Natural killer cell (primary cell): ENCODE measurements at regions not wholly inside any gene's neighbourhood (a gene's known extent, or its start where the extent isn't known, plus 50 kb on each side); places are given as distances from the start of the nearest gene placed in this dataset.
A peak's percentile ranks its signal among the peaks of the same experiment; 100 is the strongest.

ENCODE experiments used
- ATAC-seq, 3 donors: fragments of 150-1000 bp in 2 of 3; fragments of 200-7000 bp in 1 of 3; cut with Tn5 transposase; 1 replicate in 1 of 3; 2 replicates in 2 of 3; pipeline ENCODE4 v1.10.0; 2021; ENCODE audit warnings: mild to moderate bottlenecking in 2 of 3, moderate library complexity in 2 of 3
- DNase-seq, 2 donors: peaks; one replicate each; pipeline versions ENCODE4 v3.0.0 to v3.0.0-alpha.2; 2013 to 2021; ENCODE audit warnings: mixed read lengths in 1 of 2
- H3K27ac ChIP-seq: one replicate; pipeline ENCODE4 v1.5.1; 2013; ENCODE audit warnings: mild to moderate bottlenecking, low read length
- H3K27me3 ChIP-seq: one replicate; pipeline ENCODE4 v1.6.1; 2013; ENCODE audit warnings: low read length; ENCODE audit not compliant: control insufficient read depth, insufficient read depth
- H3K36me3 ChIP-seq: one replicate; pipeline ENCODE4 v1.6.1; 2013; ENCODE audit warnings: low read length; ENCODE audit not compliant: control insufficient read depth, insufficient read depth
- H3K4me1 ChIP-seq: one replicate; pipeline ENCODE4 v1.6.1; 2013; ENCODE audit warnings: low read length; ENCODE audit not compliant: control insufficient read depth, insufficient read depth
- H3K4me3 ChIP-seq: one replicate; pipeline ENCODE4 v1.5.1; 2013; ENCODE audit warnings: low read length
- H3K9me3 ChIP-seq: one replicate; pipeline ENCODE4 v1.6.1; 2013; ENCODE audit warnings: low read length; ENCODE audit not compliant: control insufficient read depth, insufficient read depth
- H3K27ac Mint-ChIP-seq, 2 donors: one replicate each; pipeline ENCODE4 v1.8.0; 2022; ENCODE audit warnings: mild to moderate bottlenecking in 2 of 2, mixed read lengths in 2 of 2, moderate library complexity in 1 of 2
- H3K27me3 Mint-ChIP-seq, 2 donors: one replicate each; pipeline ENCODE4 v1.8.0; 2022; ENCODE audit warnings: low read depth in 2 of 2, mixed read lengths in 2 of 2
- H3K36me3 Mint-ChIP-seq: one replicate; pipeline ENCODE4 v1.8.0; 2022; ENCODE audit warnings: mixed read lengths
- H3K4me1 Mint-ChIP-seq, 2 donors: one replicate each; pipeline ENCODE4 v1.8.0; 2022; ENCODE audit warnings: mixed read lengths in 2 of 2
- H3K4me3 Mint-ChIP-seq: one replicate; pipeline ENCODE4 v1.8.0; 2022; ENCODE audit warnings: mild to moderate bottlenecking, moderate library complexity, mixed read lengths
- H3K9me3 Mint-ChIP-seq, 2 donors: one replicate each; pipeline ENCODE4 v1.8.0; 2022; ENCODE audit warnings: mixed read lengths in 2 of 2
- WGBS: methylation state at CpG from one replicate; pipeline ENCODE4 v1.1.7; 2013; ENCODE audit warnings: missing lambda C conversion rate; ENCODE audit not compliant: insufficient coverage; 5-methylcytosine and 5-hydroxymethylcytosine counted together
- intact Hi-C: fragments of 100-400 bp; cut with micrococcal nuclease; formaldehyde crosslinking; loops from one replicate; pipeline ENCODE4 v1.14.2; 2022
- TF ChIP-seq, protein P1 (sequence below): fragments of 200-600 bp; IDR thresholded peaks from one replicate; pipeline ENCODE4 v1.8.0; 2022; ENCODE audit warnings: antibody characterized with exemption

DNA sequence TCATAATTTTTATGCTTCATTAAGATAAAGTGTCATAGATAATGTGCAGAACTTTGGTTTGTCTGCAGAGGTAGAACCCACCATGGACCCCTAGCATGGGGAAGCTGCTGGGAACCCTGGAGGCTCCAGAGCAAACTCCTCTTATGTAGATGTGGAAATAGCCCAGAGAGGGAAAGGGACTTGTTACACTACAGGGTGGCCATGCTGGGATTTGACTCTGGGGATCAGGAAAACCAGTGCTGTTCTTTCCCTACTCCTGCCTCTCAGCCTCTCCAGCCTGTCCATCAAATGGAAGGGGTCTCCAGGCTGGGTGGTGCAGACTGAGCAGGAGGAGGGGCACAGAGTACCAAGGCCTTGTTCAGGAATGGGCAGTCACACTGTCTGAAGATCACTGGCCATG lies 54.2 kb downstream of the MSX1 start:
- Mint-ChIP-seq H3K4me3 (no peak overlapping the region), H3K27ac (no peak overlapping the region), H3K4me1 (peaks cover 10 to 11% of the 10 kb centered on the region in 2 donors), H3K9me3 (no peaks in the 10 kb centered on the region), H3K36me3 (no peaks in the 10 kb centered on the region), H3K27me3 (peaks cover 2 to 15% of the 10 kb centered on the region in 2 donors)
- intact Hi-C loops: no loop called here
- Histone ChIP-seq H3K27me3 (no peaks in the 10 kb centered on the region), H3K4me1 (peaks cover 8% of the 10 kb centered on the region), H3K36me3 (no peaks in the 10 kb centered on the region), H3K4me3 (no peak overlapping the region), H3K27ac (no peak overlapping the region), H3K9me3 (no peaks in the 10 kb centered on the region)
- DNase-seq (no peak), ATAC-seq (no peak)
- TF ChIP-seq, protein P1, sequence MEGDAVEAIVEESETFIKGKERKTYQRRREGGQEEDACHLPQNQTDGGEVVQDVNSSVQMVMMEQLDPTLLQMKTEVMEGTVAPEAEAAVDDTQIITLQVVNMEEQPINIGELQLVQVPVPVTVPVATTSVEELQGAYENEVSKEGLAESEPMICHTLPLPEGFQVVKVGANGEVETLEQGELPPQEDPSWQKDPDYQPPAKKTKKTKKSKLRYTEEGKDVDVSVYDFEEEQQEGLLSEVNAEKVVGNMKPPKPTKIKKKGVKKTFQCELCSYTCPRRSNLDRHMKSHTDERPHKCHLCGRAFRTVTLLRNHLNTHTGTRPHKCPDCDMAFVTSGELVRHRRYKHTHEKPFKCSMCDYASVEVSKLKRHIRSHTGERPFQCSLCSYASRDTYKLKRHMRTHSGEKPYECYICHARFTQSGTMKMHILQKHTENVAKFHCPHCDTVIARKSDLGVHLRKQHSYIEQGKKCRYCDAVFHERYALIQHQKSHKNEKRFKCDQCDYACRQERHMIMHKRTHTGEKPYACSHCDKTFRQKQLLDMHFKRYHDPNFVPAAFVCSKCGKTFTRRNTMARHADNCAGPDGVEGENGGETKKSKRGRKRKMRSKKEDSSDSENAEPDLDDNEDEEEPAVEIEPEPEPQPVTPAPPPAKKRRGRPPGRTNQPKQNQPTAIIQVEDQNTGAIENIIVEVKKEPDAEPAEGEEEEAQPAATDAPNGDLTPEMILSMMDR: no peak

DNA sequence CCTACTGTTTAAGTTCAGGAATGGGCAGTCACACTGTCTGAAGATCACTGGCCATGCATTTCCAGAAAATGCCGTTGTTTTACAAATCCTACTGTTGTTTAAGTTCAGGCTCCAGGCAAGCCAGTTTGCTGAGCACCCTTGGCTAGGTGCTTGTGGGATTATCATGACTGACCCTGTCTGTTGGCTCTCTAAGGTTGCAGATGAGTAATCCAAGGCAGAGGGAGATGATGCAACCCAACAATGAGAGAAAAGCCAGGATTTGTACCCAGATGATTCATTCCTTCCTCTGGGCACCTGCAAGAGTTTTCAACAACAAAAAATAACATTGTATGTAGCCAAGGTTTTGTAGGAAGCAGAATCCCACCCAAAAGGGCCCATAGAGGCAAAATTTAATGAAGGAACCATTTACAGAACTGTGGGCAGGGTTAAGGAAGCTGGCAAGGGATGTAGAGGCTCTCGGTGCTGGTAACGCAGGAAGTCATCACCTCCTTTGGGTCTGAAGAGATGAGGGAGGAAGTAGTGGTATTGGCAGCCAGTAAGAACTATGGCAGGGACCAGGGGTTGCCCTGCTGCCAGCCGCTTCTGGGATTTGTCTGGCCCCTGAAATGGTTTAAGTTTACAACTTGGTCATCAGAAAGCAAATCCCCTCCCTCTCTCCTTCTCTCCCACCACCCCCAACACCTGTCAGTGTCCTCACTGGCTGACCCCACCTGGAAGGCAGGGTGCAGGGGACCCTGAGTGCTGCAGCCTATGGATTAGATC lies 54.8 kb downstream of the MSX1 start:
- H3K9me3 Mint-ChIP-seq: no peaks in the 10 kb centered on the region
- peaks cover 10 to 11% of the 10 kb centered on the region in 2 donors for H3K4me1 Mint-ChIP-seq
- TF ChIP-seq, protein P1: no peak
- peak in 1 of 3 donors; percentile 65 for ATAC-seq
- 52% methylated on average over 4 of the region's 4 CpGs for WGBS
- no peak for DNase-seq
- H3K4me3 Mint-ChIP-seq: no peak overlapping the region
- Histone ChIP-seq H3K9me3 (no peaks in the 10 kb centered on the region), H3K36me3 (no peaks in the 10 kb centered on the region), H3K27ac (no peak overlapping the region), H3K4me3 (no peak overlapping the region), H3K27me3 (no peaks in the 10 kb centered on the region), H3K4me1 (peaks cover 8% of the 10 kb centered on the region)
- no peaks in the 10 kb centered on the region for H3K36me3 Mint-ChIP-seq
- no peak overlapping the region for H3K27ac Mint-ChIP-seq
- peaks cover 2 to 9% of the 10 kb centered on the region in 2 donors for H3K27me3 Mint-ChIP-seq
- intact Hi-C loops: no loop called here

DNA sequence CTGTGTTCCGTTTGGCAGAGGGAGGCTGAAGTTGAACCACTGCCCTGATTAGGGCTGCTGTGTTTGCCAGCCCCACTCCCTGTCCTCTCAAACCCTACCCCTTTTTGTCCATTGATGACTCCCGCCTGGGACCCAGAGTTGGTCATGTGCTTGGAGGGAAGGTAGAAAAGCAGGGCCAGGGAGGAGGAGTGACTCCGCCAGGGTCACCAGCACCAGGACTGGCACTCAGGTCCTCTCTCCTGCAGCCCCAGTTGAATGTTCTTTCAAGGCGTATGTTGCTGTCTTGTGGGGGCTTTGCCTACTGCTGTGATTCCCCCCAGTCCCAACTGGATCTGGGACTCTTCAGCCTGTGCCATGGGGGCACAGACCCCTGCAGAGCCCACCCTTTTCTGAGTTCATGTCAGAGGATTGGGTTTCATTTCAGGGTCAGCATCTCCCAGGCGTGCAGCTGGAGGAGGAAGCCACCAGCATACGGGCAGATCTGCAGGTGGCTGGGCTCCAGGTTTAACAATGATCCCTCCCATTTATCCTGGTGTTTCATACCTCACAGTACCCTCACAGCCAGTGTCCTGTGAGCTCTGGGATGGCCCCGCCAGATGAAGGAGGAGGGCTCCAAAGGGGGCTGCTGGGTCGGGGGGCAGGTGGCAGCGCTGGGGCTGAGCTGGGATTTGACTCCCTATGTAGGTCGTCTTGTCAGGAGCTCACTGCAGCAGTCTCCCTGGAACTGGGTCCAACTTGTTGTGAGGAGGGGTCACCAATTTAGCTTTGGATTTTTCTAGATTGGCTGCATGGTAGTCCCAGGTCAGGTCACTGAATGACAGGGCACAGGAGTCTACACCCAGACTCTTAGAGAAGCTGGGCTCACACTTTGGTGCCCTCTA lies 55.7 kb downstream of the MSX1 start:
- Histone ChIP-seq H3K4me3 (no peak overlapping the region), H3K9me3 (no peaks in the 10 kb centered on the region), H3K27me3 (no peaks in the 10 kb centered on the region), H3K4me1 (peaks cover 8% of the 10 kb centered on the region), H3K27ac (no peak overlapping the region), H3K36me3 (no peaks in the 10 kb centered on the region)
- no peak for DNase-seq
- 93% methylated on average over 9 of the region's 10 CpGs for WGBS
- TF ChIP-seq, protein P1: no peak
- Mint-ChIP-seq H3K9me3 (no peaks in the 10 kb centered on the region), H3K27me3 (peaks cover 0 to 2% of the 10 kb centered on the region in 2 donors), H3K4me1 (peaks cover 10 to 11% of the 10 kb centered on the region in 2 donors), H3K36me3 (no peaks in the 10 kb centered on the region), H3K27ac (no peak overlapping the region), H3K4me3 (no peak overlapping the region)
- no peak for ATAC-seq
- intact Hi-C loops: no loop called here
